ENCODE measurements at regions not wholly inside any gene's neighbourhood (a gene's known extent, or its start where the extent isn't known, plus 50 kb on each side); places are given as distances from the start of the nearest gene placed in this dataset.

- no peaks in the 10 kb centered on the region for H3K4me1 ChIP-seq (ENCODE audit: control insufficient read depth, insufficient read depth, low read length)
- intact Hi-C loops (cut with micrococcal nuclease; ENCODE audit: unreplicated experiment) = no loop called here
- POLR2A ChIA-PET = no interaction called here
These were observed 1106.4 kb downstream of the CDH18 start for GRCh38 chr5:18881615-18882014.

GRCh38 chr5:18882154-18882553 is 1105.8 kb downstream of the CDH18 start:
- ChIA-PET POLR2A (no interaction called here), CTCF (no interaction called here)
- ATAC-seq (no peak), DNase-seq (ENCODE audit: low read depth, low spot score) (no peak)
- no peak overlapping the region for H3K4me3 ChIP-seq (ENCODE audit: low read depth in 2 of 2, low read length in 2 of 2)
- H3K9me3 ChIP-seq (ENCODE audit: control insufficient read depth, insufficient read depth, low read depth, low read length) = no peaks in the 10 kb centered on the region
- in situ Hi-C loops (cut with HindIII; ENCODE audit: low pct_unique_long_range_greater_than_20kb, low sequenced_read_pairs) = no loop called here
- no peak overlapping the region for H3K27ac ChIP-seq (ENCODE audit: low read length)
- H3K27me3 ChIP-seq (ENCODE audit: control insufficient read depth, insufficient read depth, low read length) = no peaks in the 10 kb centered on the region
- intact Hi-C loops (cut with micrococcal nuclease; ENCODE audit: unreplicated experiment) = no loop called here
- no peaks in the 10 kb centered on the region for H3K36me3 ChIP-seq (ENCODE audit: control insufficient read depth, insufficient read depth, low read length)
- no peaks in the 10 kb centered on the region for H3K4me1 ChIP-seq (ENCODE audit: control insufficient read depth, insufficient read depth, low read length)
- no peak for TF ChIP-seq TCF7L2 (IDR thresholded peaks at IDR 0.05; ENCODE audit: low read depth, low read length)
- no peak for TF ChIP-seq POLR2AphosphoS5 (IDR thresholded peaks at IDR 0.05; ENCODE audit: low read depth, low read length)
- TF ChIP-seq SIN3A (IDR thresholded peaks at IDR 0.05; ENCODE audit: borderline replicate concordance, insufficient read depth, low read depth, low read length) = no peak
- TF ChIP-seq REST (IDR thresholded peaks at IDR 0.05; ENCODE audit: insufficient read depth in 1 of 2, low read depth in 2 of 2, low read length in 1 of 2) = no peak
- TF ChIP-seq CTCF (IDR thresholded peaks at IDR 0.05) = no peak
- BruUV-seq (replicated peaks) = no TSS peak

More at GRCh38 chr5:18881615-18882014, 1106.4 kb downstream of the CDH18 start:
- Histone ChIP-seq H3K27ac (ENCODE audit: low read length) (no peak overlapping the region), H3K27me3 (ENCODE audit: control insufficient read depth, insufficient read depth, low read length) (no peaks in the 10 kb centered on the region), H3K36me3 (ENCODE audit: control insufficient read depth, insufficient read depth, low read length) (no peaks in the 10 kb centered on the region), H3K4me3 (ENCODE audit: low read depth in 2 of 2, low read length in 2 of 2) (no peak overlapping the region), H3K9me3 (ENCODE audit: control insufficient read depth, insufficient read depth, low read depth, low read length) (no peaks in the 10 kb centered on the region)
- TF ChIP-seq POLR2AphosphoS5 (IDR thresholded peaks at IDR 0.05; ENCODE audit: low read depth, low read length) (no peak), TCF7L2 (IDR thresholded peaks at IDR 0.05; ENCODE audit: low read depth, low read length) (no peak), CTCF (IDR thresholded peaks at IDR 0.05) (no peak), REST (IDR thresholded peaks at IDR 0.05; ENCODE audit: insufficient read depth in 1 of 2, low read depth in 2 of 2, low read length in 1 of 2) (no peak), SIN3A (IDR thresholded peaks at IDR 0.05; ENCODE audit: borderline replicate concordance, insufficient read depth, low read depth, low read length) (no peak)
- CTCF ChIA-PET = no interaction called here
- DNase-seq (ENCODE audit: low read depth, low spot score) = no peak
- BruUV-seq (replicated peaks) = no TSS peak
- ATAC-seq = no peak
- in situ Hi-C loops (cut with HindIII; ENCODE audit: low pct_unique_long_range_greater_than_20kb, low sequenced_read_pairs) = no loop called here
